Stimulated activated naive CD8-positive, alpha-beta T cell treated with anti-CD3 and anti-CD28 coated beads, Interleukin-15, Interleukin-2, amounts not matched to agents 100 U/mL and 50 U/mL, for 24 hours (primary cell): ENCODE measurements at regions not wholly inside any gene's neighbourhood (a gene's known extent, or its start where the extent isn't known, plus 50 kb on each side); places are given as distances from the start of the nearest gene placed in this dataset.
"Not testable (repeated sequence)": the region's sequence is repeated elsewhere in the genome, so short reads cannot be mapped to it uniquely, and the experiment has no call there.

Experiments
- ATAC-seq: fragments of 150-1000 bp; cut with Tn5 transposase; one replicate; pipeline ENCODE4 v1.10.0; 2021
- DNase-seq: peaks from one replicate; pipeline ENCODE4 v3.0.0; 2021

DNA sequence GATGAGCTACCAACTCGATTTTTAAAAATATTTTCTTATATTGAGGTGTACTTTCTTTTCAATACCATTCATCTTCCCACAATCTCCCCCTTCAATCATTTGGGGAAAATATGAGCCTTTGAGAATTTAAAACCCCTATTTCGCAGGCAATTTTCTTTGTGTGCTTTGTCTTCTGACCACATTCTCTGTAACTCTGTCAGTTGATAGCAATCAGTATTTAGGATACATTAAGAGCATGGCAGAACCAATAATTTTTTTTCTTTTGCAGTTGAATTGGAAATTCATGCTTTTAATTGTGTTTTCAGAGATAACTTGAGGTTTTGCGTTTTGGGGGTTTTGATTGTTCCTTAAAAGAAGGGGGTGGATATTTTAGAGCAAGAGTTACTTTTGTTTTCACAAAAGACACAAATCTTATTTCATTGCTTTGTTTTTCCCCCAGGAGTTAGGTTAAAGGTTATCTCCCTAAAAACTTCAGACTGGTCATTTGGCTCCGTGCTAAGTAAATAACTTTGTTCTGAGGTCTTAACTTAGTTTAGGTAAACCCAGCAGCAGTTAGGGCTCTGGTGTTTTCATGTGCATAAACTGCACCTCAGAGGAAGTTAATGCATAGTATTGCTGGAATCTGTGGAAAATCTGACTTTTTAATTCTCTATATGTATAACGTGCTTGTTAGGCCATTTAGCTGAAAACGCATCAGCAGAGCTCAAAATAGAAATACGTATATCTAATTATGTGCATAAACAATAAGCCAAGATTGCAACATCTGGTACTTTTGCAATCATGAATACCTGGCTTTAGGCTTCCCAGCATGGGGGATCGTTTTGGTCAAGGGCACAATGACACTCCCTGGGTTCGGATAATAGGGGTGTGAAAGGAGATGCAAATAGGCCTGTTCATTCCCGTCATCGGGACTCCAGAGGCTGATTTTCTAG, 676.4 kb upstream of the ANKRD30A start:
- ATAC-seq (no peak), DNase-seq (no peak)

DNA sequence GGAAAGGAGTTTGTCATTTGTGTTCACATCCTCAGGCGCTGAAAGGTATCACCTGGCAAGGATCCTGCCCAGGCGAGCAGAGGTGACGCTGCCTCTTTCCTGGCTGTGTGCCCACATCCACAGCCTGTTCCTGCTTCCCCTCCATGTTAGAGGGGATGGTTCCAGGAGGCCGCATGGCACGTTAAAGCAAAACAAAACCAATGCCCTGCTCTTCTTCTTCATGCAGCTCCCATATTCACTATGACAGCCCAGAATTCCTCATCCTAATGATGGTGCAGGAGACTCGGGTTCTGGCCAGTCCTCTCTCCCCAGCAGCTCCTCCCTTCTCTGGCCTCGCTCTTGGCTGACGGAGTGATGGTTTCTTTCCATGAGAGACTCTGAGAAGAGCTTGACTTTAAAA, 678.5 kb upstream of the ANKRD30A start:
- DNase-seq (no peak), ATAC-seq (no peak)

DNA sequence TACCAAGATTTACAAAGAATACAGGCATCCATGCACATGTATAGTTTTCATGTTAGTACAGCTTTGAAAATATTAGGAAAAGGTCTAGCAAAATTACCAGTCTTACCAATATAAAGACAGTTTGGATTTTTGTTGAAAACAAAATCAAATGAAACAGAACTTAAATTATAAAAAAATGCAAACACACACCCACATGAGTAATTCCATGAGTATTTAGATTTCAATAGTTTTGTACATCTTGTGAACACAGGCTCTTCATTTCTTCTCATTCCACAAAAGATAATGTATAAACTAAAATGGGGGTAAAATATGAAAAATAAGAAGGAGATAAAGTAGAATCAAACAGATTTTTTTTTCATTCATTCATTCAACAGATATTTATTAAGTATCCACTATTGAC, 682.2 kb upstream of the ANKRD30A start:
- no peak for DNase-seq

DNA sequence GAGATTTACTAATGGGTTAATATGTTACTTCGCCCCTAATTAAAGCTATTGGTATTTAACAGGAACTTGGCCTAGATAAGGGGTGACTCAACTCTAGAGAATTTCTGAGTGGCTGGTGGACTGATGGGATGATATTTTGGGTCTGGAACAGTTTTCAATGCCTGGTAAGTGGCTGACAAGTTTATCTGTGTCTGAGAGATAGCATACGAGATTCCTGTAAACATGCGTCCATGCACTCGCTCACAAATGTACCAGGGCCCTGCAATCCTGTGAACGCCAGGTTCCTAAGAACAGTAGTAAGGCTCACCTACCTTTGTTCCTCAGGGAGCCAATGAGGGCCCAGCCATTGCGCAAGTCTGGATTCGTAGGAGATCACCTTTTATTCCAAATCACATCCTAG, 683.8 kb upstream of the ANKRD30A start:
- DNase-seq (no peak), ATAC-seq (no peak)

More for the DNA sequence above, 682.2 kb upstream of the ANKRD30A start:
- no peak for ATAC-seq

DNA sequence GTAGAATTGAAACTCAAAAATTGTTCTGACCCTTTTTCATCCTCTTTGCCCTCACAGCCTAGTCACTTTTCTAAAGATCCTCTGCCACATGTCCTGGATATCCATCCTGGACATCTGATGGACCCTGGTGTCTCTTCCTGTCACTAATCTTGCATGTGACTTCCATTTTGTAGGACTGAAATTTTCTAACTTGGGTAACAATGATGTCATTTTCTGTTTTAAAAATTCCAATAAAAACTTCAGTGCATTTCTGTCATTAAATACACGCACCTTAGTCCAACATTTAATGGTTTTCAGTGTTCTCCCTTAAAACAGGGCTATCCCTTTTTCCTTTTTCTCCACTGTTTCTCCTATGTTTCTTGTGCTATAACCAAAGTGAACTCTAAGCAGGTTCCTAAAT, 684.9 kb upstream of the ANKRD30A start:
- no peak for ATAC-seq
- no peak for DNase-seq

DNA sequence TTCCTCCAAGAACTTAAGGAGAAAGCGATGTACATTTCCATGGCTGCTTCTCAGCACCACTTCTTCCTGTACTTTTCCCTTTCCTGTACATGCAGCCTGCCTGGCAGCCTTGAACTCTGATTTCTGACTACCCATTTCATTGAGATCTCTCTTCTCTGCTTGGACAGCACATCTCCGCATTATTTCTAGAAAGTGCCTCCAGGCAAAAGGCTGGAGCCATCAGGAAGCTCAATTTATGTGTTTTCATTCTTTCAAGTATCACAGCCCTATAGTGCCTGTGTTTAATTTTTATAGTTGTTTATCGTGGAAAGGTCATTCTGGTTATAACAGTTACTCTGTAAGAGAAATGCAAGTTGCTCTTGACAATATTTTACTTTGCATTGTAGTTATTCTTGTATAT, 688.0 kb upstream of the ANKRD30A start:
- ATAC-seq = no peak

DNA sequence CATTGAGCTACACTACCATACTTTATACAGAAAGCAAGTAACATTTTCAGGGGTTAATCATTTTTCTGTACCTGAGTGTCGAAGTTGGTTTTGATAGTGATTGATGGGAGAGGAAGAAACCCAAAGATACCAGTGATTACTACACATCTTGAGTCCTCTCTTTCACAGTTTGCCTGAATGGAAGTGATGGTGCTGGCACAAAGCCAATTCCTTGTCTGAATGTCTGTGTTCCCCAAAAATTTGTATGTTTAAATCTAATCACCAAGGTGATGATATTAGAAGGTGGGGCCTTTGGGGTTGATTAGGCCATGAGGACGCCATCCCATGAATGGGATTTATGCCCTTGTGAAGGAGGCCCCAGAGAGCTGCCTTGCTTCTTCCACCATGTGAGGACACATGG, 696.9 kb upstream of the ANKRD30A start:
- ATAC-seq = no peak

More for the DNA sequence above, 688.0 kb upstream of the ANKRD30A start:
- DNase-seq = no peak

DNA sequence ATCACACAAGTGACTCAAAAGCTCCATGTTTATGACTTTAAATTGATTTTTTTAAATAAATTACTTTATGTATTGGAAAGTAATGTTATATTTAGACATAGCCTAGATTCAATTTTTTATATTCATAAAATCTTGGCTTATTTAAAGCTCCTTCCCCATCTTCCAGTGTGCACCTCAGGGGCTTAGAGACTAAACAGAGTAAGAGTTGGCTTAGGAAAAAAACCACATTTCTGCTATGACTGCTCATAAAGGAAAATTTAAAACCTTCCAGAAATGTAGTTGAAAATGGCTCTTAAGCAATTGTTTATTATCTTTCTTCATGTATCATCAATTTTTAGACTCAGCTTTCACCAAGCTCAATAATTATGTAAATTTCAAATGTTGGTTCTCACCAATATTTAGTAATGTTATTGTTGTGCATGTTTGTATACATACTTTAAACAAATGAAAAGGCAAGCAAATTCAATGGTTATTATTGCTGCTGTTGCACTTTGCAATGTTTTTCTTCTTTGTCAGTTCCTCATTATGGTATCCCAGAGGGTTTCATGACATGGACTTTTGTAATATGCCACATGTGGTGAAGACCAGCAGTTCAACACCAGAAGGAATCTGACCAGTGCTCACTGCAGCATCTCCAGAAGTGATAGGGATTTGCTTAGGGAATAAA, 700.1 kb upstream of the ANKRD30A start:
- no peak for ATAC-seq
- DNase-seq = no peak

More for the DNA sequence above, 696.9 kb upstream of the ANKRD30A start:
- DNase-seq = no peak

DNA sequence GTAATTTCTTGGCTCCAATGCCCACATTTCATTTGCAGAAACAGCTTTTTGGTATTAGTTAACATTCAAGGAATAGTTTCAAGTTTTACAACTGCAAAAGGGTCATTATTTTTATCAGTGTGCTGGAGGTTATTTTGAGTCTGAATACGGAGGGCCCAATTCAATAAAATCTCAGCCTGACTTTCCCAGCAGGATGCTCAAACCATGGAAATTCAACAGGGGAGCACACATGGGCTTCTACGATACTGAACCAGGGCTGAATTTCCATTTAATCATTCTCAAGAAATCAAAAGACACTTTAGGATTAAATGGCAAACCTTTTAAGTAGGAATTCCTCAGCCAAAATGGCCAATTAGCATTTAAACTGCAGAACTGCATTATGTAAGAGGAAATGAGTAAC, 700.9 kb upstream of the ANKRD30A start:
- no peak for ATAC-seq
- DNase-seq = no peak

DNA sequence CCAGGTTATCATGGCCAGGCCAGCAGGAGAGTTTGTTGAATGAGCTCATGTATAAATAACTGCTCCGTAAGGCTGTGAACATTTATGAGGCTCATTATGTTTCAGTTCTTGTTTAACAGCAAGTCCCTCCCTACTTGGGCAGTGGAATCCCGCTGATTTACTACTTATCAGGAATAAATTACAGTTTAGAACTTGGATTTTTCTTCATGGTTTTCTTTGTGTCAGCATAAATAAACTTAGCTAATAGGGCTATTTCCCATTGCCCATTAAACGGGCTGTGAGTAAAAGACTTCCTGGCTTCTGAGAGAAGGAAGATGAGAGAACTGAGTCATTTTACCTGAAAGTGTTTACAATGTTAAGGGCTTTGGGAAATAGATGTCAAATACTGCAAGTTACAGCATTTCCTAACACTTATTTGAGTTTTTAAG, 701.6 kb upstream of the ANKRD30A start:
- no peak for ATAC-seq
- DNase-seq = no peak

DNA sequence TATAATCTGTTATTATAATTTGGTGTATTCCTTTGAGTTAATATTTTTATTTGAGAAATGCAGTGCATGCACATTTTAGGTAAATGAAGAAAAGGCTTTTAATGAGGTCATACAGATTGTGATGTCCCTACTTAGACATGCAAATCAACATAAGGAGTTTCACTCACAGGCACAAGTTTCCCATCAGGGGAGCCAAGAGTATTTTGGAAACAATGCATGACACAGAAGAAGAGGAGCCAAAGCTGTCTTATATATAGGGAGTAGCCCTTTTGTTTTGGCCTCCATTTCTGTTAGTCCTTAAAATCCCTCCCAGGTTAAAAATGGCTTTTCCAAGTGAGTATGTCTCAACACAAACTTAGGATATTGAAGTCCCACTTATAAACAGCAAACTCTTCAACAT, 703.4 kb upstream of the ANKRD30A start:
- no peak for DNase-seq
- ATAC-seq = no peak

DNA sequence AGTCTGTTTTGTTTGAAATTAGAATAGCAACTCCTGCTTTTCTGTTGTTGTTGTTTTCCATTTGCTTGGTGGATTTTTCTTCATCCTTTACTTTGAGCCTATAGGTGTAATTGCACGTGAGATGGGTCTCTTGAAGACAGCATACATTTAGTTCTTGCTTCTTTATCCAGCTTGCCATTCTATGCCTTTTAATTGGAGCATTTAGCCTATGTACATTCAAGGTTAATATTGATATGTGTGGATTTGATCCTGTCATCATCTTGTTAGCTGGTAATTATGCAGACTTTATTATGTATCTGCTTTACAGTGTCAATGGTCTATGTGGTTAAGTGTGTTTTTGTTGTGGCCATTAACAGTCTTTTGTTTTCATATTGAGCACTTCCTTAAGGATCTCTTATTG, 708.9 kb upstream of the ANKRD30A start:
- ATAC-seq (no peak), DNase-seq (no peak)

DNA sequence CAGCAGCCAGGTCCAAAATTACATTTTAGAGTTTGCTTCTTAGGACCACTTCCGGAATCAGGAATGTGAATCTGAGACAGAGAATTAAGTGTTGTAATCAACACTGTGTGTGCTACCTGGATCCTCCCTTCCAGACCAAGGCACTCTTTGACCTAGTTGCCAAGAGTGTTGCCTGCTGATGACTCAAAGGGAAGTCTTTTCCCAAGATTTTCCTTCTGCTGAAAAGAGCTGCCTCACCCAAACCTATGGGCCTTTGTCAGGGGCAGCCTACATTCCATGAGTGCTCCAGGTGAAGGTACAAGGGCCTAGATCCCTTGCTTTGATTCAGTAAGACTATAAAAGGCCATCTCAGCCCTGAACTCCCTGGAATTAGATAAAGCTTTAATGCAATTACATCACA, 712.5 kb upstream of the ANKRD30A start:
- ATAC-seq = no peak
- no peak for DNase-seq

DNA sequence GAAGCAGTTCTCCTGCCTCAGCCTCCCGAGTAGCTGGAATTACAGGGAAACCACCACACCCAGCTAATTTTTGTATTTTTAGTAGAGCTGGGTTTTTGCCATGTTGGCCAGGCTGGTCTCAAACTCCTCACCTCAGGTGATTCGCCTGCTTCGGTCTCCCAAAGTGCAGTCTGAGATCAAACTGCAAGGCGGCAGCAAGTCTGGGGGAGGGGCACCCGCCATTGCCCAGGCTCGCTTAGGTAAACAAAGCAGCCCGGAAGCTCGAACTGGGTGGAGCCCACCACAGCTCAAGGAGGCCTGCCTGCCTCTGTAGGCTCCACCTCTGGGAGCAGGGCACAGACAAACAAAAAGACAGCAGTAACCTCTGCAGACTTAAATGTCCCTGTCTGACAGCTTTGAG, 725.2 kb upstream of the ANKRD30A start:
- ATAC-seq, DNase-seq: not testable (repeated sequence)

DNA sequence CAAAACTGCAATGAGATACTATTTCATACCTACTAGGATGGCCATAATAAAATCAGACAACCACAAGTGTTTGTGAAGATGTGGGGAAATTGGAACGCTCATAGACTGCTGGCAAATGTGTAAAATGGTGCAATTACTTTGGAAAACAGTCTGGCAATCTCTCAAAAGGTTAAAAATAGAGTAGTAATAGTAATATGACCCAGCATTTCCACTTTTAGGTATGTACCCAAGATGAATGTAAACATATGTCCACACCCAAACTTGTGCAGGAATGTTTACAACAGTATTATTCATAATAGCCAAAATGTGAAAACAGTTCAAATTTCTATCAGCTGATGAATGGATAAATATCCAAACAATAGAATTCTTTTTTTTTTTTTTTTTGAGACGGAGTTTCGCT, 731.6 kb upstream of the ANKRD30A start:
- no peak for ATAC-seq

DNA sequence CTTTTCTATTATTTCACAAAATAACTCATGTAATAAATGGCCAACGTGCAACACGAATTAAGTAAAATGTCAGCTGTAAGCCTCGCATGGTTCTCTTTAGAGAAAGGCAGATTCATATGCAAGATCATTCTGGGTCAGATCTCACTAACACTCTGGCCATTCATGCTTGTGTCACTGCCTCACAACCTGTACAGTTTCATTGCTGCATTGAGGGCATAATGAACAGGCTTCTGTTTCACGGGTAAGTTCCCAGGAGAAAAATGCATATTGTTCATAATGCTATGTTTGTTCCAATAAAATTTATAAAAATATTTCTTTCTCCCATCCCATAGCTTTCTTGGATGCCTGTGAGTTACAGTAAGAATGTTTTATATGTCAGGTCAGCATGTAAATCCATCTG, 734.0 kb upstream of the ANKRD30A start:
- DNase-seq (no peak), ATAC-seq (no peak)

More for the DNA sequence above, 731.6 kb upstream of the ANKRD30A start:
- no peak for DNase-seq

DNA sequence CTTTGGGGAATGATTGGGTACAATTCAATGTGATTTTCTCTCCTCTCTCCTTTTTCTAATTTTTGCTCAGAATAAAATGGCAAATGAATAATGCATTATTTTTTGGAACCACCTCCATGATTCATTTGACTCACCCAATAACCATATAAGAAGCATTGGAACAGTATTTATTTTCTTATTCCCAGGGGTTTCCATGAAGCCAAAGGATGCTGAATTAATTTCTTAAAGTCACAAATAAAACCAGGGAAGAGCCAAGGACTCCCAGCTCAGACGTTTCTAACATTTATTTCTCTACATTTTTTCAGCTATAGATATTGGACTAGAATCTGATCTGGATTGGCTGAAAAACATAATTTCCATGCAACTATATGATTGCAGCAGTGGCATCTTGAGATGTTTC, 735.2 kb upstream of the ANKRD30A start:
- ATAC-seq = no peak
- no peak for DNase-seq

DNA sequence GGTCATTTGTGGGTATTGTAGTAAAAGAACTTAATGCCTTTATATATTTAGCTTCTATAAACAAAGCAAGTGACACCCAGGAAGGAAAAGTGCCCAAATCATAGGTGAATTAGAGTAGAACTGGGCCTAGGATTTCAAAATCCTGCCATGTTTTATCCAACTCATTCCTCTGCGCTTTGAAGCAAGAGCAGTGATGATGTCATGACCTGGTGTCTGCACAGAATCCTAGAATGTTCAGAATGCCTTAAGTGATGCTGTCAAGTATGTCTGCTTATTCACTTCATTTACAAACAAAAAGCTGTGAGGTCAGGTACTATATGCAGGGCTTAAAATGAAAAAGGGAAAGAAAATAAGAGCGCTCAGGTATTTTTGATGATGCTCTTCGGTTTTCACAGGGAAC, 737.2 kb upstream of the ANKRD30A start:
- ATAC-seq = no peak

DNA sequence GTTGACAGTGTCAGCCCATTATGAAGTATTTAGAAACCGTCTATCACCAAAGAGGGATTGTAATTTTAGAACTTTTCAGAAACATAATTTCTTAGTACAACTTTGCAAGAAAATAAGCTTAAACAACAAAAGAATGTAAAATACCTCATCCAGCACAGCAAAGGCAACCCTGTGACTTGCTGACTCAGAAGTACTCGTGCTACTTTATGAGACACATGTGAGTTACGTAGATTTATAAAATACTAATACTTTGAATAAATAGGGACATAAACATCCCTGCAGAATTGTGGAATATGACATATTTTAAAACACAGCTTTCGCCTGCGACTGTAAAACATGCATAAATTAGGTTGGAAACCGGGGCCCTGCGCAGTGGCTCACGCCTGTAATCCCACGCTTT, 739.7 kb upstream of the ANKRD30A start:
- no peak for DNase-seq
- ATAC-seq = no peak

More for the DNA sequence above, 737.2 kb upstream of the ANKRD30A start:
- DNase-seq = no peak

DNA sequence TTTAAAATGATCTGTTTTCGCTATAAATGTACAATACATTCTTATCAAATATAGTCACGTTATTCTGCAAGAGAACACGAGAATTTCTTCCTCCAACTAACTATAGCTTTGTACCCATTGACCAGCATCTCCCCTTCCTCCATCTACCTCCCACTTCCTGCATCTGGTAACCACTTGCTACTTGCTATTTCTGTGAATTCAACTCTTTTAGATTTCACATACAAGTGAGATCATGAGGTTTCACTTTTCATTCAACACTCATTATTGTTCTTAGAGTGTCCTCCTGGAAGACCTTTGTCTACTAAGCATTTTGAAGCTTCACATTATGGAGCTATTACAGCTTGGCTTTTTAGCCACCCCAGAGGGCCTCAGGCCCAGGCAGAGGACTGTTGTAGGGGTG, 741.3 kb upstream of the FZD8 start:
- DNase-seq = no peak
- ATAC-seq = no peak

DNA sequence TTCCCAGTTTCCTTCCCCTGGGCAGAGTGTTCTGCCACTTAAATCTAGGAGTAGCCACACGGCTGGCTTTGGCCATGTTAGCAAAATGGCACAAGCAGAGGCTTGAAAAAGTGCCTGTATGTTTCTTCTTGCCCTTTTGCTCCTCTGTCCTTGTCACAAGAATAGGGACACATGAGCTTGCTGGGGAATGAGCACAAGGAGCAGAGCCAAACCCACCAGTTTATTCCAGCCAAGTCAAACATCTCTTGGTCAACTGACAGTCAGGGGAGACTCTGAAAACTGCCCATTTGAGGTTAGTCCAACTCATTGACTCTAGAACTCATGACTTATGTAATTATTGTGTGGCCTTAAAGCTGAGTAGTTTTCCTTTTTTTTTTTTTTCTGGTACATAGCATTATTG, 739.7 kb upstream of the FZD8 start:
- no peak for ATAC-seq
- DNase-seq = no peak

DNA sequence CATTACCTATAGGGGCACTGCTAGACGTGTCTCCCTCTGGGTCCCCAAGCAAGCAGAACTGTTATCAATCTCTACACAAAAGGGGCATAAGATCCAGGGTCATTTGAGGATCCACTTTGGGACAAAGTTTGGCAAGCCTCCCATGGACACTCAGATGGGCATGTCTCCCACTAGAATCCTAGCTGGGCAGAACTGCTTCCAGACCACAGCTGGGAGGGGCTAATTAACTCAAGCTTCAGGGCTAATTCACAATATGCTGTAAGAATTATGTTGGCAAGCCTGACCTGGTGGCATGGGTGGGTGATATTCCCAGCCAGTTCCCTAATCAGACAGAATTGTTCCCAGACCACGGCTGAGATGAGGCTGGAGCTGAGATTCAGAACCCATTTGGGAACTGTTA, 738.4 kb upstream of the FZD8 start:
- DNase-seq = no peak
- no peak for ATAC-seq

DNA sequence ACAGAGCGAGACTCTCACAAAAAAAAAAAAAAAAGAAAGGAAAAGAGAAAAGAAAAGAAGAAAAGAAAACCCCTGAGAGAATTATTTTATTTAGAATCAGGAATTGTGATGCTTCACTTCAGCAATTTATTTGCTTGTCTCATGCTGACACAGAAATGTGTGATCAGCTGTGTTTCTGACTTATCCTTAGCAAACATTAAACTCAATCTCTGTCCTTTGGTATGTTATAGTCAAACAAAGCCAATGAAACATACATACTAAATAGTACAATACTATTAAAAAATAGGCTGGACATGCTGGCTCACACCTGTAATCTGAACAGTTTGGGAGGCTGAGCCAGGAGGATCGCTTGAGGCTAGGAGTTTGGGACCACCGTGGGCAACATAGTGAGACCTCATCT, 733.0 kb upstream of the FZD8 start:
- DNase-seq (no peak), ATAC-seq (no peak)
